ENCODE measurements at regions not wholly inside any gene's neighbourhood (a gene's known extent, or its start where the extent isn't known, plus 50 kb on each side); places are given as distances from the start of the nearest gene placed in this dataset.

DNA sequence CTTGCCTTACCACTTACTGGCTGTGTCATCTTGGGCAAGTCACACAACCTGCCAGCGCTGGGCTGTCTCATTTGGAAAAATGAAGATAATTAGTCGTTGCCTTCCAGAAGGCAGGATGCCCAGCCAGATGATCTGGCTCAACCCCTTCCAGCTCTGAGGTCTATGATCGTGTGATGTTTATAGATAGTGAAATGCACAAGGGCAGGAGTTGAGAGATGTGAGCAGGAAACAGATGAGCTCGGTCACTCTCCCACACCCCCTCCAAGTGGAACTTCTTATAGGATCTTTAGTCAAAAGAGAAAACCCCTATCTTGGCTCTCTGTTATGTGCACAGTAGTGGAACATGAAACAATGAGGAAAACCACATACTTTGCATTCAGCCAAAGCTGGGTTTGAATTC, 336.8 kb upstream of the PPARGC1A start:
- H3K27me3 Mint-ChIP-seq (ENCODE audit: low read depth): peaks cover 4% of the 10 kb centered on the region
- H3K36me3 Mint-ChIP-seq (ENCODE audit: low read depth): no peaks in the 10 kb centered on the region

DNA sequence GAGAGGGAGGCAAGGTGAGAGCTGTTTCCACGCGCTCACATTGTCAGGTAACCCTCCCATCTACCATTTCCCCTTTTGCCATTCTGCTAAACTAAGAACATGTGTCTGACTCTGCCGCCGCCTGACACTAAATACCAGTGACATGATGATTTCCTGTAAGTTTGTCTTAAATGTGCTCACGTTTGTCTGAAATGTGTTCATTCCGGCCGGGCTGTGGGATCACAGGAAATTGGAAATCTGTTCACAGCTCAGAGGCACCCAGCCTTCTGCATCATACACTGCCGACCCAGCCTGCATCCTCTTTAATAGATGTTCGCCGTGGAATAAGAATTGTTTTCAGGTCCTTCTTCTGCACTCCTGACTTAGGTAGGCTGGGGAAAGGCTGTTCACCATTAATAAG, 336.2 kb upstream of the PPARGC1A start:
- peaks cover 4% of the 10 kb centered on the region for H3K27me3 Mint-ChIP-seq (ENCODE audit: low read depth)
- no peak for DNase-seq (ENCODE audit: low spot score)
- TF ChIP-seq, protein P1, sequence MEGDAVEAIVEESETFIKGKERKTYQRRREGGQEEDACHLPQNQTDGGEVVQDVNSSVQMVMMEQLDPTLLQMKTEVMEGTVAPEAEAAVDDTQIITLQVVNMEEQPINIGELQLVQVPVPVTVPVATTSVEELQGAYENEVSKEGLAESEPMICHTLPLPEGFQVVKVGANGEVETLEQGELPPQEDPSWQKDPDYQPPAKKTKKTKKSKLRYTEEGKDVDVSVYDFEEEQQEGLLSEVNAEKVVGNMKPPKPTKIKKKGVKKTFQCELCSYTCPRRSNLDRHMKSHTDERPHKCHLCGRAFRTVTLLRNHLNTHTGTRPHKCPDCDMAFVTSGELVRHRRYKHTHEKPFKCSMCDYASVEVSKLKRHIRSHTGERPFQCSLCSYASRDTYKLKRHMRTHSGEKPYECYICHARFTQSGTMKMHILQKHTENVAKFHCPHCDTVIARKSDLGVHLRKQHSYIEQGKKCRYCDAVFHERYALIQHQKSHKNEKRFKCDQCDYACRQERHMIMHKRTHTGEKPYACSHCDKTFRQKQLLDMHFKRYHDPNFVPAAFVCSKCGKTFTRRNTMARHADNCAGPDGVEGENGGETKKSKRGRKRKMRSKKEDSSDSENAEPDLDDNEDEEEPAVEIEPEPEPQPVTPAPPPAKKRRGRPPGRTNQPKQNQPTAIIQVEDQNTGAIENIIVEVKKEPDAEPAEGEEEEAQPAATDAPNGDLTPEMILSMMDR (IDR thresholded peaks at IDR 0.05): no peak
- H3K4me3 Mint-ChIP-seq (ENCODE audit: unreplicated experiment): peak overlapping the region; percentile 23
- no peaks in the 10 kb centered on the region for H3K9me3 Mint-ChIP-seq (ENCODE audit: low read depth)
- no peaks in the 10 kb centered on the region for H3K36me3 Mint-ChIP-seq (ENCODE audit: low read depth)
- H3K4me1 Mint-ChIP-seq (ENCODE audit: low read depth): peaks cover 8% of the 10 kb centered on the region
- no peak overlapping the region for H3K27ac Mint-ChIP-seq (ENCODE audit: unreplicated experiment)

More for the DNA sequence above, 336.8 kb upstream of the PPARGC1A start:
- TF ChIP-seq, protein P1 (IDR thresholded peaks at IDR 0.05): no peak
- H3K4me1 Mint-ChIP-seq (ENCODE audit: low read depth): peaks cover 8% of the 10 kb centered on the region
- no peaks in the 10 kb centered on the region for H3K9me3 Mint-ChIP-seq (ENCODE audit: low read depth)
- no peak overlapping the region for H3K4me3 Mint-ChIP-seq (ENCODE audit: unreplicated experiment)
- no peak overlapping the region for H3K27ac Mint-ChIP-seq (ENCODE audit: unreplicated experiment)
- no peak for DNase-seq (ENCODE audit: low spot score)

DNA sequence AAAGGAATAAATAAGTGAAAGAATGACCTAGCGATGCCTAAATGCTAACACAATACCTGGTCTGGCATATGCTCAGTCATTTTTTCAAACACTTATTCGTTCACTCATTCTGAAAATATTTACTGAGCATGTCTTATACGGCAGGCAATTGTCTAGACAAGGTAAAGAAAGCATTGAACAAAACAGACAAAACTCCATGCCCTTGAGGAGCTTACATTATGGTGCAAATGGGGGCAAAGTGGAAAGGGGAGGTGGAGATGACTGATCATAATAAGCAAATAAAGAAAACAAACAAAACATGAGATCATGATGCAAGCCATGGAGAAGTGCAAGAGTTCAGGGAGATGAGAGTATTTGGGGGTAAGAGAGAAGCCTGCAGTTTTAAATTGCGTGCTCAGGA, 334.6 kb upstream of the PPARGC1A start:
- Mint-ChIP-seq H3K36me3 (ENCODE audit: low read depth) (no peaks in the 10 kb centered on the region), H3K27me3 (ENCODE audit: low read depth) (peaks cover 4% of the 10 kb centered on the region), H3K9me3 (ENCODE audit: low read depth) (no peaks in the 10 kb centered on the region), H3K4me3 (ENCODE audit: unreplicated experiment) (no peak overlapping the region), H3K4me1 (ENCODE audit: low read depth) (peaks cover 8% of the 10 kb centered on the region), H3K27ac (ENCODE audit: unreplicated experiment) (no peak overlapping the region)
- TF ChIP-seq, protein P1 (IDR thresholded peaks at IDR 0.05): no peak
- DNase-seq (ENCODE audit: low spot score): no peak

DNA sequence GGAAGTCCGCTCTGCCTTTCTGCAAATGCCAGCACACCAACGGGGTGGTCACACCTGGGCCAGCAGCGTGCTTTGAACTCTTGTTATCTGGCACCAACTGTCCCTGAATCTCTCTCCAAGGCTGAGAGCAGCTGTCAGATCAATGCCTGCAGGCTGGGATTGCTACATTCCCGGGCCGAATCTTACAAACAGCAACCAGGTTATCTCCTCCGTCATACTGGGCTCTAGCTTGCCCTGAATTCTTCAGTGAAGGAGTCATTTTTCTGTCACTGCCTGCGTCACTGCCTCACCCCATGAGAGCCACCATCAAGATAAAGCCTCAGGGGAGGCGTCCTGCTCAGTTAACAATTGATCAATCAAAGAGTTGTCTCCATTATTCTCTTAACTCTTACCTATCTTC, 329.4 kb upstream of the PPARGC1A start:
- Mint-ChIP-seq H3K27ac (ENCODE audit: unreplicated experiment) (no peak overlapping the region), H3K4me1 (ENCODE audit: low read depth) (no peaks in the 10 kb centered on the region), H3K9me3 (ENCODE audit: low read depth) (no peaks in the 10 kb centered on the region), H3K27me3 (ENCODE audit: low read depth) (peaks cover 2% of the 10 kb centered on the region), H3K36me3 (ENCODE audit: low read depth) (peaks cover 1% of the 10 kb centered on the region), H3K4me3 (ENCODE audit: unreplicated experiment) (no peak overlapping the region)
- no peak for DNase-seq (ENCODE audit: low spot score)
- TF ChIP-seq, protein P1 (IDR thresholded peaks at IDR 0.05): no peak

DNA sequence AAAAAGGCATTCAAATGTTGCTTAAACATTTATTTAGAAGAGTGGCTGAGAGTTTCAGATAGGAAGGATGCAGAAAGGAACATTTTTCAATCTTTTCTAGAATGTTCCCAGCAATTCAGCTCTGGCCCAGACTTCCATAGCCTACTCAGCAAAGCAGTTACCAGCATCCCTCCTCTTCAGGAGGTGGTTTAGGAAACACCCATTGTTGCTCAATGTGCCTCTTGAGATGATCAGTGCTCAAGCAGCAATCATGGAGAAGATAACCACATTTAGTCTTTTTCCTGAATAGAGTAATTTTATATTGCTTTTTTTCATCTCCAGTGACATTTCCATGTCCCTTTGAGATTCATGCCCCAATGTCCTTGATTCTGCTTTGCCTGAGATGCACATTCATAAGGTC, 328.7 kb upstream of the PPARGC1A start:
- Mint-ChIP-seq H3K36me3 (ENCODE audit: low read depth) (peaks cover 1% of the 10 kb centered on the region), H3K4me1 (ENCODE audit: low read depth) (no peaks in the 10 kb centered on the region), H3K27me3 (ENCODE audit: low read depth) (no peaks in the 10 kb centered on the region), H3K4me3 (ENCODE audit: unreplicated experiment) (no peak overlapping the region), H3K27ac (ENCODE audit: unreplicated experiment) (no peak overlapping the region), H3K9me3 (ENCODE audit: low read depth) (no peaks in the 10 kb centered on the region)
- TF ChIP-seq, protein P1 (IDR thresholded peaks at IDR 0.05): no peak
- DNase-seq (ENCODE audit: low spot score): no peak

Data from chondrocyte (in vitro differentiated cells).